OCI-LY1 (cell line): ENCODE measurements at regions not wholly inside any gene's neighbourhood (a gene's known extent, or its start where the extent isn't known, plus 50 kb on each side); places are given as distances from the start of the nearest gene placed in this dataset.

Experiments
- H2AFZ ChIP-seq: fragments of 200-600 bp; sonication (generic), shearing (Covaris generic); 2 replicates; pipeline ENCODE4 v1.6.0; 2014; ENCODE audit warnings: antibody characterized with exemption, mild to moderate bottlenecking, low read length
- H3F3A ChIP-seq: fragments of 200-600 bp; sonication (generic), shearing (Covaris generic); 2 replicates; pipeline ENCODE4 v1.6.0; 2014; ENCODE audit warnings: mild to moderate bottlenecking, antibody characterized with exemption, low read length, moderate library complexity; ENCODE audit not compliant: insufficient read depth
- H3K27ac ChIP-seq: fragments of 200-600 bp; sonication (generic); 2 replicates; pipeline ENCODE4 v1.5.1; 2014; ENCODE audit warnings: low read length, mixed run types, mild to moderate bottlenecking, low read depth; ENCODE audit not compliant: poor library complexity, severe bottlenecking
- H3K27me3 ChIP-seq: fragments of 200-600 bp; sonication (generic); 2 replicates; pipeline ENCODE4 v1.6.0; 2014; ENCODE audit warnings: antibody characterized with exemption, mild to moderate bottlenecking, low read length, moderate library complexity; ENCODE audit not compliant: insufficient read depth
- H3K36me3 ChIP-seq: fragments of 200-600 bp; sonication (generic); 2 replicates; pipeline ENCODE4 v1.6.1; 2014; ENCODE audit warnings: mild to moderate bottlenecking, antibody characterized with exemption, low read length, moderate library complexity, mixed read lengths; ENCODE audit not compliant: insufficient read depth
- H3K4me1 ChIP-seq: fragments of 200-600 bp; sonication (generic); 2 replicates; pipeline ENCODE4 v1.5.1; 2014; ENCODE audit warnings: mild to moderate bottlenecking, low read length, moderate library complexity; ENCODE audit not compliant: insufficient read depth, severe bottlenecking
- H3K4me2 ChIP-seq: fragments of 200-600 bp; sonication (generic), shearing (Covaris generic); 2 replicates; pipeline ENCODE4 v1.6.1; 2014; ENCODE audit warnings: low read length
- H3K4me3 ChIP-seq: fragments of 200-600 bp; sonication (generic); 2 replicates; pipeline ENCODE4 v1.5.1; 2014; ENCODE audit warnings: low read length, low read depth, mild to moderate bottlenecking, mixed read lengths; ENCODE audit not compliant: poor library complexity, severe bottlenecking
- H3K79me2 ChIP-seq: fragments of 200-600 bp; shearing (Covaris generic); 2 replicates; pipeline ENCODE4 v1.6.1; 2016; ENCODE audit warnings: mixed run types, low read length, mixed read lengths; ENCODE audit not compliant: insufficient read depth
- H3K9ac ChIP-seq: fragments of 200-600 bp; sonication (generic), shearing (Covaris generic); 2 replicates; pipeline ENCODE4 v1.6.1; 2014; ENCODE audit warnings: mild to moderate bottlenecking, low read length, mixed read lengths
- H3K9me2 ChIP-seq: fragments of 200-600 bp; sonication (generic), shearing (Covaris generic); 2 replicates; pipeline ENCODE4 v1.6.1; 2014; ENCODE audit warnings: low read depth, mild to moderate bottlenecking, low read length, mixed read lengths
- H3K9me3 ChIP-seq: fragments of 200-600 bp; shearing (Covaris generic); 2 replicates; pipeline ENCODE4 v1.6.1; 2014; ENCODE audit warnings: low read length, mixed read lengths
- H4K20me1 ChIP-seq: fragments of 200-600 bp; sonication (generic), shearing (Covaris generic); 2 replicates; pipeline ENCODE4 v1.6.0; 2016; ENCODE audit warnings: mild to moderate bottlenecking, low read length; ENCODE audit not compliant: insufficient read depth
- EZH2 ChIP-seq: fragments of 200-600 bp; sonication (generic), shearing (Covaris generic); IDR thresholded peaks from 2 replicates; pipeline ENCODE4 v1.8.0; 2017; ENCODE audit warnings: borderline replicate concordance, mixed run types, mild to moderate bottlenecking, antibody characterized with exemption, low read length, moderate library complexity, mixed read lengths
- TF ChIP-seq, protein P1 (sequence below): fragments of 200-600 bp; sonication (generic), shearing (Covaris generic); IDR thresholded peaks from 2 replicates; pipeline ENCODE4 v1.5.1; 2017; ENCODE audit warnings: mild to moderate bottlenecking, antibody characterized with exemption, low read length, moderate library complexity, mixed read lengths

DNA sequence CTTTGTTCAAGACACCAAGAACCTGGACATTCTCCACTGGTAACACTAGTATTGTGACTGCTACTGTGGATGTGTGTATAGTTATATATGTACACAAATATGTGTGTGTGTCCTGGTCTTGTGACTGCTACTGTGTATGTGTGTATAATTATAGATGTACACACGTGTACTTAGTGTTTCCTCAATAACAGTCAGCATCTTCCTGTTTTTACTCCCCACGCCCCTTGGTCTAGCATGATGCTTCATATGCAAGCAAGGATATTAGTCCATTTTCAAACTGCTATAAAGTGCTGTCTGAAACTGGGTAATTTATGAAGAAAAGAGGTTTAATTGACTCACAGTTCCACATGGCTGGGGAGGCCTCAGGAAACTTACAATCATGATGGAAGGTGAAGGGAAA lies 802.7 kb downstream of the RNF144A start:
- Histone ChIP-seq H3K27me3 (no peaks in the 10 kb centered on the region), H3K9me2 (no peaks in the 10 kb centered on the region), H4K20me1 (no peaks in the 10 kb centered on the region), H3K36me3 (no peaks in the 10 kb centered on the region), H3K9me3 (no peaks in the 10 kb centered on the region), H3K9ac (no peak overlapping the region), H3K27ac (no peak overlapping the region), H3K4me3 (no peak overlapping the region), H3K79me2 (no peaks in the 10 kb centered on the region), H3K4me1 (peaks cover 16% of the 10 kb centered on the region), H3K4me2 (no peak overlapping the region; the same call in 1 of the 2 replicates), H3F3A (no peaks in the 10 kb centered on the region), H2AFZ (no peak overlapping the region)
- TF ChIP-seq, protein P1, sequence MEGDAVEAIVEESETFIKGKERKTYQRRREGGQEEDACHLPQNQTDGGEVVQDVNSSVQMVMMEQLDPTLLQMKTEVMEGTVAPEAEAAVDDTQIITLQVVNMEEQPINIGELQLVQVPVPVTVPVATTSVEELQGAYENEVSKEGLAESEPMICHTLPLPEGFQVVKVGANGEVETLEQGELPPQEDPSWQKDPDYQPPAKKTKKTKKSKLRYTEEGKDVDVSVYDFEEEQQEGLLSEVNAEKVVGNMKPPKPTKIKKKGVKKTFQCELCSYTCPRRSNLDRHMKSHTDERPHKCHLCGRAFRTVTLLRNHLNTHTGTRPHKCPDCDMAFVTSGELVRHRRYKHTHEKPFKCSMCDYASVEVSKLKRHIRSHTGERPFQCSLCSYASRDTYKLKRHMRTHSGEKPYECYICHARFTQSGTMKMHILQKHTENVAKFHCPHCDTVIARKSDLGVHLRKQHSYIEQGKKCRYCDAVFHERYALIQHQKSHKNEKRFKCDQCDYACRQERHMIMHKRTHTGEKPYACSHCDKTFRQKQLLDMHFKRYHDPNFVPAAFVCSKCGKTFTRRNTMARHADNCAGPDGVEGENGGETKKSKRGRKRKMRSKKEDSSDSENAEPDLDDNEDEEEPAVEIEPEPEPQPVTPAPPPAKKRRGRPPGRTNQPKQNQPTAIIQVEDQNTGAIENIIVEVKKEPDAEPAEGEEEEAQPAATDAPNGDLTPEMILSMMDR, result no peak
- no peak for TF ChIP-seq EZH2

DNA sequence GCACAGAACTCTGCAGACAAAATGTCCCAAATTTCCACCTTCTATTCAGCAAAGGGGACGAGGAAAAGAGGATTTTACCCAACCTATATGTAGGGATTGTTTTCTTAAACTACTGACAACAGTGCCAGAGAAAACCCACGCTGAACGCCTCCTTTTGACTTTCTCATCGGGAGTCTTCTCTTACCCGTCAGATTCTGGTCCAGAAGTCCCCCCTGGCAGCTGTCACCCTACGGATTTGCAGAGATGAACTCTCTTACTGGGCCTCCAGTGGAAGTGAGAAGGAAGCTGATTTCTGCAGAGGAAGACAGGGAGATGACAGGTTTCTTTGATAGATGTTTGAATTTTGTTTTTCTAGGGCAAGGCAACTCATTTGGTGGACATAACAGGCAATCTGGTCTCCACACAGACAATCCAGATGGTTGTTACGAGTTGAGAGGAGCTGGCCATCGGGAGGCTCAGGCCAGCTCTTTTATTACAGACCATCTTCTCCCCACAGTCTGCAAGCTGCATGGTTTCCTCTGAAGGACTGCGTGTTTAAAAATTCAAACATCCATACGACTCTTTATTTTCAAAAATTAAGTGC lies 804.3 kb downstream of the RNF144A start:
- no peaks in the 10 kb centered on the region for H3K36me3 ChIP-seq
- H3K4me2 ChIP-seq, result no peak overlapping the region
- no peak overlapping the region for H3K4me3 ChIP-seq
- no peaks in the 10 kb centered on the region for H4K20me1 ChIP-seq
- no peaks in the 10 kb centered on the region for H3K27me3 ChIP-seq
- peaks cover 27% of the 10 kb centered on the region for H3K4me1 ChIP-seq
- H3K9me2 ChIP-seq, result no peaks in the 10 kb centered on the region
- H3K27ac ChIP-seq, result no peak overlapping the region
- H2AFZ ChIP-seq, result no peak overlapping the region
- TF ChIP-seq, protein P1, result no peak
- TF ChIP-seq EZH2, result no peak
- H3K9me3 ChIP-seq, result no peaks in the 10 kb centered on the region
- no peak overlapping the region for H3K9ac ChIP-seq
- no peaks in the 10 kb centered on the region for H3F3A ChIP-seq
- no peaks in the 10 kb centered on the region for H3K79me2 ChIP-seq

DNA sequence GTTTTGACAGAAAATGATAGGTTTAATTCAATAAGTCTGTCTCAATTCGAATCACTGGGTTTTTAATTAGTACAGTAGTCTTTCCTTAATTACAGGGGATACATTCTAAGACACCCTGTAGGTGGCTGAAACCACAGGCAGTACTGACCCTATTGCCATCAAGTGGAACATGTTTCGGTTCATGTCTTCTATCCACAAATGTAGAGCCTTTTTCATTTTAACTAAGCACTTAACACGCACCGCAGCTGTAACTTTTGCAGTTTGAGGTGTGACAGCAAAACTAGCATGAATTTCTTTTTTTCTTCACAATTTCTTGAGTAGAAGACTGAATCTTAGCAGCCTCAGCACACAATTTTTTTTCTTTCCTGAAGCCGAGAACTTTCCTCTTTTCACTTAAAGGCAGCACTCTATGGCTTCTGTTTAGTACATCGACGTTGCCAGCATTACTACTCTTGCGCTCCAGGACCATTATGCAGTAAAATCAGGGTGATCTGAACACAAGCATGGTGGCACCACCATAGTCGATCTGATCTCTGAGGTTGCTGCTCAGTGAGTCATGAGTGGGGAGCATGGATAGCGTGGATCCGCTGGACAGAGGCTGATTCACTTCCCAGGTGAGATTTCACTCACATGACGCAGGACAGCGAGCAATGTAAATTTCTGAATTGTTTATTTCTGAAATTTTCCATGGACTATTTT lies 805.1 kb downstream of the RNF144A start:
- Histone ChIP-seq H3K27ac (no peak overlapping the region), H3K4me2 (no peak overlapping the region), H3K36me3 (no peaks in the 10 kb centered on the region), H3F3A (no peaks in the 10 kb centered on the region), H3K9me3 (no peaks in the 10 kb centered on the region), H3K9ac (no peak overlapping the region), H3K79me2 (no peaks in the 10 kb centered on the region), H3K27me3 (no peaks in the 10 kb centered on the region), H4K20me1 (no peaks in the 10 kb centered on the region), H3K9me2 (no peaks in the 10 kb centered on the region), H2AFZ (no peak overlapping the region), H3K4me1 (peaks cover 27% of the 10 kb centered on the region), H3K4me3 (no peak overlapping the region)
- no peak for TF ChIP-seq EZH2
- TF ChIP-seq, protein P1, result no peak
